Muscle of leg (tissue), 3 donors: ENCODE measurements at regions not wholly inside any gene's neighbourhood (a gene's known extent, or its start where the extent isn't known, plus 50 kb on each side); places are given as distances from the start of the nearest gene placed in this dataset.

ENCODE experiments used
- DNase-seq: peaks from one replicate; pipeline ENCODE4 v3.0.0; 2013
- H3K27ac ChIP-seq: one replicate; pipeline ENCODE4 v1.5.1; 2013; ENCODE audit warnings: mild to moderate bottlenecking, low read length, control low read depth
- H3K27me3 ChIP-seq: one replicate; pipeline ENCODE4 v1.6.1; 2013; ENCODE audit warnings: low read length; ENCODE audit not compliant: control insufficient read depth, insufficient read depth
- H3K36me3 ChIP-seq: one replicate; pipeline ENCODE4 v1.6.1; 2013; ENCODE audit warnings: low read length; ENCODE audit not compliant: control insufficient read depth, insufficient read depth
- H3K4me1 ChIP-seq: one replicate; pipeline ENCODE4 v1.6.1; 2013; ENCODE audit warnings: low read length; ENCODE audit not compliant: control insufficient read depth, insufficient read depth
- H3K4me3 ChIP-seq: one replicate; pipeline ENCODE4 v1.5.1; 2013; ENCODE audit warnings: low read length, control low read depth
- H3K9me3 ChIP-seq: replicated peaks from 2 replicates; pipeline ENCODE4 v1.6.1; 2013; ENCODE audit warnings: low read depth, low read length; ENCODE audit not compliant: control insufficient read depth
- WGBS: methylation state at CpG from one replicate; pipeline ENCODE4 v1.1.5; 2013; ENCODE audit warnings: missing lambda C conversion rate; ENCODE audit not compliant: insufficient coverage; 5-methylcytosine and 5-hydroxymethylcytosine counted together

- Histone ChIP-seq H3K27me3 (no peaks in the 10 kb centered on the region), H3K4me1 (no peaks in the 10 kb centered on the region), H3K36me3 (no peaks in the 10 kb centered on the region), H3K27ac (no peak overlapping the region), H3K9me3 (no peaks in the 10 kb centered on the region), H3K4me3 (no peak overlapping the region)
- WGBS, result 93% methylated on average over 2 of the region's 3 CpGs
- no peak for DNase-seq
Observed at GRCh38 chr3:83023086-83023485, 1261.6 kb upstream of the GBE1 start.

DNA sequence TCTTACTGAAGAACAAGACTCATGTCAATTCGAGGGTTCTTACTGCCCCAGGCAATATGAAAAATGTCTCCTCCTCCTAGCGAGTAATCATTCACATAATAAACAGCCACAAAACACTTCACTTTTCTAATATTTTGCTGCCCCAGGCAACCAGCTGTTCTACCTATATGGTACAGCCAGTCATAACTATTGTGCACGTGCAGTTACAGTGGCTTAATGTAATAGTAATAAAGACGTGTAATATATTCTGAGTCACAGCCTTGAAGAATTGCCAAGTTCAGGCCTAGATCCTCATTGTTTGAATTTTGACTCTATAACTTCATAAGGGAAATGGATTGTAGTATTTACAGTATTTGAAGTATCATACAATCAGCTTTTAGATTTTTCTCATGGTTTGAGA, 1250.0 kb upstream of the GBE1 start:
- DNase-seq, result no peak
- H3K27me3 ChIP-seq, result no peaks in the 10 kb centered on the region
- no peak overlapping the region for H3K27ac ChIP-seq
- no peaks in the 10 kb centered on the region for H3K9me3 ChIP-seq
- H3K4me1 ChIP-seq, result no peaks in the 10 kb centered on the region
- H3K36me3 ChIP-seq, result no peaks in the 10 kb centered on the region
- 90% methylated on average over 2 of the region's 4 CpGs for WGBS
- H3K4me3 ChIP-seq, result no peak overlapping the region

DNA sequence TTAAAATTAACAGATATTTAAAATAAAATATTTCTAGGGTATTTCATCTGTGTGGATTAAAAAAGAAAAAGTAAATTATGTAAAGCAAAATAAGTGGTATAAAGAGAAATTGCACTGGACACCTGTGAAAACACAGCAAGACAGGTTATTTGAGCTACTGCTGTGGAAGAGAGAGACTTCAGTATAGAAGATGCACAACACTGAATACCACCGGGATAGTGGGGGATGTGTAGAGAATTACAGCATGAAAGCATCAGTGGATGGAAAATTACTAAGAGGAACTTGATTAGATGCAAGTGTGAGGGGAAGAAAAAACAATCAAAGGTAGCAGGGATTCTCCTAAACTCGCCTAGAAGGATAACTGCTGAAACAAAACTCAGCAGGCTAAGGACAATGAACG, 1242.5 kb upstream of the GBE1 start:
- DNase-seq, result no peak
- Histone ChIP-seq H3K36me3 (no peaks in the 10 kb centered on the region), H3K4me3 (no peak overlapping the region), H3K27me3 (no peaks in the 10 kb centered on the region), H3K27ac (no peak overlapping the region), H3K9me3 (no peaks in the 10 kb centered on the region), H3K4me1 (no peaks in the 10 kb centered on the region)
- 50% methylated on average over 1 of the region's 3 CpGs for WGBS

GRCh38 chr3:83002869-83003445, 1241.5 kb upstream of the GBE1 start:
- Histone ChIP-seq H3K4me3 (no peak overlapping the region), H3K4me1 (no peaks in the 10 kb centered on the region), H3K36me3 (no peaks in the 10 kb centered on the region), H3K9me3 (no peaks in the 10 kb centered on the region), H3K27ac (no peak overlapping the region), H3K27me3 (no peaks in the 10 kb centered on the region)
- DNase-seq, result no peak
- no CpG with 5 or more reads among the region's 3 CpGs for WGBS

GRCh38 chr3:82999777-83000176, 1238.3 kb upstream of the GBE1 start:
- DNase-seq, result no peak
- H3K36me3 ChIP-seq, result no peaks in the 10 kb centered on the region
- H3K27ac ChIP-seq, result no peak overlapping the region
- H3K27me3 ChIP-seq, result no peaks in the 10 kb centered on the region
- no peaks in the 10 kb centered on the region for H3K9me3 ChIP-seq
- H3K4me1 ChIP-seq, result no peaks in the 10 kb centered on the region
- no peak overlapping the region for H3K4me3 ChIP-seq
- no CpG with 5 or more reads among the region's 1 CpG for WGBS

DNA sequence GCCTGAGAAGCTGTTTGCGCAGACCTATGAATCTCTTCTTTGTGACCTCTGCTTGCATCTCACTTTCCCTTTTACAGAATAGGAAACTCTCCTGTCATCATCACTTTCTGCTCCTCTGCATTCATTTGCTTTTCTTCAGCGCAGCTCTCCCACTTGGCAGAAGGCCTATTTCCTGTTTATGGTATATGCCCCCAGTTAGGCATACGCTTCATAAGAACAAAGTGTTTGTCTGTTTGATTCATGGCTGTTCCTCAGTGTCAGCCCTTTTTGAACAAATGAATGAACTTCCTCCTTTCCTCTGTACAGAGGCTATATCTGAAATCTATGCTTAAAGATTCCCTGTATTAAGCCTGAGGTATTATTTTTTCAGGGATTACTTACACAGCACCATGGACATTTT, 1216.9 kb upstream of the GBE1 start:
- no peaks in the 10 kb centered on the region for H3K36me3 ChIP-seq
- no peaks in the 10 kb centered on the region for H3K4me1 ChIP-seq
- H3K27me3 ChIP-seq, result no peaks in the 10 kb centered on the region
- H3K9me3 ChIP-seq, result no peaks in the 10 kb centered on the region
- no peak overlapping the region for H3K27ac ChIP-seq
- DNase-seq, result no peak
- no peak overlapping the region for H3K4me3 ChIP-seq
- WGBS, result 64% methylated on average over 2 of the region's 3 CpGs

- H3K27ac ChIP-seq, result no peak overlapping the region
- H3K36me3 ChIP-seq, result no peaks in the 10 kb centered on the region
- no peak for DNase-seq
- no peak overlapping the region for H3K4me3 ChIP-seq
- H3K4me1 ChIP-seq, result no peaks in the 10 kb centered on the region
- H3K27me3 ChIP-seq, result no peaks in the 10 kb centered on the region
- 100% methylated on average over 1 of the region's 3 CpGs for WGBS
- no peaks in the 10 kb centered on the region for H3K9me3 ChIP-seq
Observed at GRCh38 chr3:82977871-82978270, 1216.4 kb upstream of the GBE1 start.

DNA sequence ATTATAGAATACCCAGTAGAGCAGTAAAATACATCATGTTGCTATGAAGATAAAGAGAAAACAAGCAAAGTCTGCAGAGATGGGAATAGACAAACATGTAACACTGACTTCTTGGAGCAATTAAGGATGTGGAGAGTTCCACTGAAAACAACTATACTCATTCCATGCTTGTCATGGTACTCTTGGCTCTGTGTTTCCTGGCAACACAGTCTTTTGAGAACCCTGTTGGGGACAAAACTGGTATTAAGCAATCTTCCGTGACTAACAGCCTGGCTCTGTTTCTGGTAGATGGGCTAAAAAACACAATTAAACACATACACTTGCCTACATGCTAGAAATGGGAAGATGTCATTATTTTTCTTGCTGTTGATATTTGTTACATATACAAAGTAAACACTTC, 1212.3 kb upstream of the GBE1 start:
- Histone ChIP-seq H3K36me3 (no peaks in the 10 kb centered on the region), H3K27me3 (no peaks in the 10 kb centered on the region), H3K4me1 (no peaks in the 10 kb centered on the region), H3K9me3 (no peaks in the 10 kb centered on the region), H3K4me3 (no peak overlapping the region), H3K27ac (no peak overlapping the region)
- WGBS, result no CpG with 5 or more reads among the region's 1 CpG
- peak; percentile 6 for DNase-seq

- Histone ChIP-seq H3K4me3 (no peak overlapping the region), H3K4me1 (no peaks in the 10 kb centered on the region), H3K27me3 (no peaks in the 10 kb centered on the region), H3K9me3 (no peaks in the 10 kb centered on the region), H3K27ac (no peak overlapping the region), H3K36me3 (no peaks in the 10 kb centered on the region)
- DNase-seq, result no peak
Observed at GRCh38 chr3:82960379-82960778, 1198.9 kb upstream of the GBE1 start.

DNA sequence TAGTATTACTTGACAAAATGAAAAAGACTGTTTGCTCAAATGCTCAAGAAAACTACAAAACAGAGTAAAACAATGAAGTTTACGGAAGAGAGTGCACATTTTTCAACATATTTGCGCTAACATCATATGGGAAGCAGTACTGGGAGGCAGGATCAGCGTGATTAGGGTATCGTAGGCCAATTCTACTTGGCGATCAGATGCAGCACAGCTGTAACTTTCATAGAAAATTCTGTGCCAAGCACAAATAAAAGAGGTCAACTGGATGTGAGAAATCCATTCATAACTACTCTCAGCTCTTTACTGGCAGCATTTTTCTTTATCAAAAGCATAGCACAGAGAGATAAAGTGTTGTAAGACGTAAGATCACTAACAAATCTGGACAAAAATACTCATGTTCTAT, 1196.3 kb upstream of the GBE1 start:
- Histone ChIP-seq H3K27me3 (no peaks in the 10 kb centered on the region), H3K4me1 (no peaks in the 10 kb centered on the region), H3K36me3 (no peaks in the 10 kb centered on the region), H3K4me3 (no peak overlapping the region), H3K27ac (no peak overlapping the region), H3K9me3 (no peaks in the 10 kb centered on the region)
- WGBS, result 39% methylated on average over 4 of the region's 6 CpGs
- peak; percentile 55 for DNase-seq

GRCh38 chr3:82957079-82957478, 1195.6 kb upstream of the GBE1 start:
- no peak overlapping the region for H3K27ac ChIP-seq
- no peak overlapping the region for H3K4me3 ChIP-seq
- no CpG with 5 or more reads among the region's 1 CpG for WGBS
- no peak for DNase-seq
- H3K4me1 ChIP-seq, result no peaks in the 10 kb centered on the region
- no peaks in the 10 kb centered on the region for H3K9me3 ChIP-seq
- no peaks in the 10 kb centered on the region for H3K27me3 ChIP-seq
- H3K36me3 ChIP-seq, result no peaks in the 10 kb centered on the region
